ENCODE measurements at regions not wholly inside any gene's neighbourhood (a gene's known extent, or its start where the extent isn't known, plus 50 kb on each side); places are given as distances from the start of the nearest gene placed in this dataset.

DNA sequence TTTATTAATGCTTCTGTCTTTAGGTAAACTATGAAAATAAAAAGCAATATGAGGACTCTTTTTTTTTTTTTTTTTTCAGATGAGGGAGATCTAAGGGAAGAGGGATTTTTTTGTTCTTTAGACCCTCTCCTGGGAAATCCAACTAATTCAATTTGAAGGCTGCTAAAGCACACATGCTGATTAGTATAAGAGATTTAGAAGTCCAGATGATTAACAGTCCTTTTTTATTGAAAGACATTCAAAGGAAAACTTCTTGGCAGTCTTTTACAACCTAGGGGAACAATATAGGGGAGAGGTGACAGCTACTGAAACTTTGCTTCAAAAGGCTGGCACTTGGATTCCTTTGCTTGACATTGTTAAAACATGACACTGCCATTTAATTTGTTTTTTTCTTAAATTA is 602.5 kb downstream of the RAPGEF2 start:
- TF ChIP-seq, protein P1, sequence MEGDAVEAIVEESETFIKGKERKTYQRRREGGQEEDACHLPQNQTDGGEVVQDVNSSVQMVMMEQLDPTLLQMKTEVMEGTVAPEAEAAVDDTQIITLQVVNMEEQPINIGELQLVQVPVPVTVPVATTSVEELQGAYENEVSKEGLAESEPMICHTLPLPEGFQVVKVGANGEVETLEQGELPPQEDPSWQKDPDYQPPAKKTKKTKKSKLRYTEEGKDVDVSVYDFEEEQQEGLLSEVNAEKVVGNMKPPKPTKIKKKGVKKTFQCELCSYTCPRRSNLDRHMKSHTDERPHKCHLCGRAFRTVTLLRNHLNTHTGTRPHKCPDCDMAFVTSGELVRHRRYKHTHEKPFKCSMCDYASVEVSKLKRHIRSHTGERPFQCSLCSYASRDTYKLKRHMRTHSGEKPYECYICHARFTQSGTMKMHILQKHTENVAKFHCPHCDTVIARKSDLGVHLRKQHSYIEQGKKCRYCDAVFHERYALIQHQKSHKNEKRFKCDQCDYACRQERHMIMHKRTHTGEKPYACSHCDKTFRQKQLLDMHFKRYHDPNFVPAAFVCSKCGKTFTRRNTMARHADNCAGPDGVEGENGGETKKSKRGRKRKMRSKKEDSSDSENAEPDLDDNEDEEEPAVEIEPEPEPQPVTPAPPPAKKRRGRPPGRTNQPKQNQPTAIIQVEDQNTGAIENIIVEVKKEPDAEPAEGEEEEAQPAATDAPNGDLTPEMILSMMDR (IDR thresholded peaks at IDR 0.05), result no peak
- no peak for TF ChIP-seq EP300 (IDR thresholded peaks at IDR 0.05)

All from gastroesophageal sphincter (tissue), 3 donors.